H1 (cell line): ENCODE measurements at regions not wholly inside any gene's neighbourhood (a gene's known extent, or its start where the extent isn't known, plus 50 kb on each side); places are given as distances from the start of the nearest gene placed in this dataset.

ENCODE experiments used
- CTCF ChIA-PET: fragments of 300-600 bp; sonication (Branson Sonifier 250); formaldehyde crosslinking; loops from one replicate; lab custom pipeline; 2021; ENCODE audit not compliant: partially characterized antibody; lab: Charles Lee
- POLR2A ChIA-PET: fragments of 300-600 bp; sonication (Branson Sonifier 250); formaldehyde crosslinking; loops from one replicate; lab custom pipeline; 2021; ENCODE audit warnings: inconsistent platforms; ENCODE audit not compliant: partially characterized antibody; lab: Charles Lee
- DNase-seq, 2 experiments: peaks; one replicate each; pipeline versions ENCODE4 v3.0.0 to v3.0.0-alpha.2; 2010 to 2022; ENCODE audit warnings: low spot score in 2 of 2, low read depth in 1 of 2, mixed read lengths in 1 of 2
- FAIRE-seq: peaks from 2 replicates; lab custom pipeline; 2011; peaks lifted over from hg19 to GRCh38; lab: Jason Lieb, UNC
- H2AFZ ChIP-seq: 2 replicates; pipeline ENCODE4 v1.8.1; 2012; ENCODE audit warnings: low read length, inconsistent platforms
- H2AK5ac ChIP-seq: 2 replicates; pipeline ENCODE4 v1.6.1; 2013; ENCODE audit warnings: low read depth, low read length
- H2BK120ac ChIP-seq: replicated peaks from 2 replicates; pipeline ENCODE3; 2013; ENCODE audit warnings: low read depth, low read length, inconsistent platforms
- H2BK12ac ChIP-seq: 2 replicates; pipeline ENCODE4 v1.6.1; 2013; ENCODE audit warnings: low read depth, low read length
- H2BK15ac ChIP-seq: 2 replicates; pipeline ENCODE4 v1.6.1; 2013; ENCODE audit warnings: low read length
- H2BK20ac ChIP-seq: 2 replicates; pipeline ENCODE4 v1.6.1; 2013; ENCODE audit warnings: low read length
- H2BK5ac ChIP-seq: 2 replicates; pipeline ENCODE4 v1.6.1; 2013; ENCODE audit warnings: low read depth, low read length
- H3K14ac ChIP-seq: 2 replicates; pipeline ENCODE4 v1.6.1; 2013; ENCODE audit warnings: inconsistent platforms; ENCODE audit not compliant: insufficient read length
- H3K18ac ChIP-seq: 2 replicates; pipeline ENCODE4 v1.6.1; 2013; ENCODE audit warnings: low read length; ENCODE audit errors: extremely low read depth
- H3K23ac ChIP-seq: 2 replicates; pipeline ENCODE4 v1.6.1; 2013; ENCODE audit warnings: inconsistent platforms; ENCODE audit not compliant: insufficient read length
- H3K23me2 ChIP-seq: 2 replicates; pipeline ENCODE4 v1.6.1; 2013; ENCODE audit warnings: low read depth, low read length
- H3K27ac ChIP-seq: 2 replicates; pipeline ENCODE4 v1.6.1; 2011; ENCODE audit warnings: low read depth, low read length, inconsistent platforms
- H3K27me3 ChIP-seq, 4 experiments: replicated peaks in 1 of 4; 1 replicate in 1 of 4; 2 replicates in 3 of 4; pipeline versions ENCODE4 v1.6.1 to v1.8.1; 2011 to 2013; ENCODE audit warnings: low read length in 3 of 4, mild to moderate bottlenecking in 3 of 4, inconsistent platforms in 2 of 4, mixed read lengths in 2 of 4, moderate library complexity in 1 of 4; ENCODE audit not compliant: control insufficient read depth in 3 of 4, insufficient read depth in 3 of 4; ENCODE audit errors: extremely low read depth in 1 of 4
- H3K36me3 ChIP-seq, 4 experiments: 2 replicates each; pipeline versions ENCODE4 v1.6.1 to v1.8.1; 2011 to 2013; ENCODE audit warnings: mild to moderate bottlenecking in 4 of 4, low read length in 3 of 4, moderate library complexity in 2 of 4, control low read depth in 1 of 4, inconsistent platforms in 1 of 4; ENCODE audit not compliant: insufficient read depth in 4 of 4, control insufficient read depth in 2 of 4
- H3K4ac ChIP-seq: replicated peaks from 2 replicates; pipeline ENCODE3; 2013; ENCODE audit warnings: low read length, low read depth, mixed read lengths, inconsistent platforms; ENCODE audit not compliant: insufficient read length
- H3K4me1 ChIP-seq, 4 experiments: replicated peaks in 1 of 4; 1 replicate in 1 of 4; 2 replicates in 3 of 4; pipeline versions ENCODE4 v1.6.1 to v1.8.1; 2011 to 2013; ENCODE audit warnings: low read length in 3 of 4, inconsistent platforms in 2 of 4, mixed read lengths in 1 of 4; ENCODE audit not compliant: insufficient read depth in 4 of 4, control insufficient read depth in 3 of 4
- H3K4me2 ChIP-seq, 2 experiments: 2 replicates each; pipeline versions ENCODE4 v1.6.1 to v1.8.1; 2011 to 2013; ENCODE audit warnings: low read depth in 2 of 2, low read length in 2 of 2, control low read depth in 1 of 2, inconsistent platforms in 1 of 2, mild to moderate bottlenecking in 1 of 2; ENCODE audit not compliant: insufficient read depth in 1 of 2
- H3K4me3 ChIP-seq, 4 experiments: fragments of 200-600, 300-600 bp in 1 of 4; sonication (generic), shearing (Covaris generic), sonication (Bioruptor Twin) in 1 of 4; 2 replicates each; pipeline versions ENCODE4 v1.5.1 to v1.8.1; 2011 to 2016; ENCODE audit warnings: low read length in 4 of 4, low read depth in 3 of 4, control low read depth in 2 of 4, inconsistent platforms in 2 of 4, mild to moderate bottlenecking in 2 of 4, mixed read lengths in 1 of 4, moderate library complexity in 1 of 4; ENCODE audit not compliant: insufficient read depth in 2 of 4; ENCODE audit errors: extremely low read depth in 1 of 4
- H3K56ac ChIP-seq: replicated peaks from 2 replicates; pipeline ENCODE3; 2013; ENCODE audit warnings: low read depth, mild to moderate bottlenecking, mixed read lengths, low read length, inconsistent platforms; ENCODE audit not compliant: insufficient read length
- H3K79me1 ChIP-seq: 2 replicates; pipeline ENCODE4 v1.6.1; 2013; ENCODE audit warnings: low read depth, low read length, control low read depth
- H3K79me2 ChIP-seq, 2 experiments: 2 replicates each; pipeline versions ENCODE4 v1.6.1 to v1.8.1; 2012 to 2013; ENCODE audit warnings: low read length in 2 of 2, mild to moderate bottlenecking in 2 of 2, inconsistent platforms in 1 of 2; ENCODE audit not compliant: insufficient read depth in 2 of 2, control insufficient read depth in 1 of 2
- H3K9ac ChIP-seq, 4 experiments: replicated peaks in 1 of 4; 1 replicate in 1 of 4; 2 replicates in 3 of 4; pipeline versions ENCODE4 v1.6.1 to v1.8.1; 2011 to 2013; ENCODE audit warnings: low read depth in 3 of 4, low read length in 3 of 4, control low read depth in 2 of 4, mild to moderate bottlenecking in 2 of 4, moderate library complexity in 2 of 4, inconsistent platforms in 1 of 4; ENCODE audit errors: extremely low read depth in 1 of 4
- H3K9me3 ChIP-seq, 2 experiments: 2 replicates each; pipeline versions ENCODE4 v1.6.1 to v1.8.1; 2012 to 2013; ENCODE audit warnings: mild to moderate bottlenecking in 2 of 2, moderate library complexity in 2 of 2, control low read depth in 1 of 2, inconsistent platforms in 1 of 2, low read depth in 1 of 2, low read length in 1 of 2, mixed read lengths in 1 of 2; ENCODE audit not compliant: insufficient read depth in 2 of 2
- H4K20me1 ChIP-seq, 2 experiments: replicated peaks in 1 of 2; 2 replicates each; pipeline versions ENCODE3 to v1.8.1; 2011 to 2013; ENCODE audit warnings: inconsistent platforms in 2 of 2, low read length in 2 of 2, mild to moderate bottlenecking in 1 of 2; ENCODE audit not compliant: insufficient read depth in 2 of 2, control insufficient read depth in 1 of 2
- H4K5ac ChIP-seq: 2 replicates; pipeline ENCODE4 v1.6.1; 2013; ENCODE audit warnings: low read length, low read depth, mixed read lengths, inconsistent platforms; ENCODE audit not compliant: insufficient read length
- H4K8ac ChIP-seq: 2 replicates; pipeline ENCODE4 v1.8.0; 2013; ENCODE audit warnings: mild to moderate bottlenecking, moderate library complexity, low read length, inconsistent platforms; ENCODE audit not compliant: insufficient read depth; ENCODE audit errors: extremely low read depth
- H4K91ac ChIP-seq: replicated peaks from 2 replicates; pipeline ENCODE3; 2013; ENCODE audit warnings: low read length, mixed read lengths, inconsistent platforms; ENCODE audit not compliant: insufficient read length
- ASH2L ChIP-seq: fragments of 200-600, 300-600 bp; sonication (generic); IDR thresholded peaks from one replicate; pipeline ENCODE4 v1.7.1; 2017; ENCODE audit warnings: low read length
- BCL11A ChIP-seq, 2 experiments: IDR thresholded peaks; one replicate each; pipeline ENCODE4 v1.6.1; 2011; ENCODE audit warnings: low read depth in 2 of 2, low read length in 2 of 2, mild to moderate bottlenecking in 2 of 2
- CHD1 ChIP-seq: IDR thresholded peaks from 2 replicates; pipeline ENCODE4 v1.6.1; 2012; ENCODE audit warnings: low read depth, low read length, improper control_type of control experiment
- CTBP2 ChIP-seq: IDR thresholded peaks from 2 replicates; pipeline ENCODE4 v1.7.0; 2011; ENCODE audit warnings: borderline replicate concordance, mild to moderate bottlenecking, moderate library complexity, mixed read lengths, low read length; ENCODE audit not compliant: insufficient read depth, insufficient read length
- GABPA ChIP-seq: IDR thresholded peaks from 2 replicates; pipeline ENCODE4 v1.6.1; 2011; ENCODE audit warnings: mild to moderate bottlenecking, low read length, moderate library complexity, borderline replicate concordance; ENCODE audit not compliant: insufficient read depth
- MAFK ChIP-seq: IDR thresholded peaks from 2 replicates; pipeline ENCODE4 v1.6.1; 2012; ENCODE audit warnings: low read depth, mild to moderate bottlenecking, improper control_type of control experiment, low read length
- POLR2AphosphoS5 ChIP-seq: IDR thresholded peaks from 2 replicates; pipeline ENCODE4 v1.6.1; 2011; ENCODE audit warnings: low read depth, low read length
- POU5F1 ChIP-seq: IDR thresholded peaks from 2 replicates; pipeline ENCODE4 v1.6.1; 2011; ENCODE audit warnings: low read depth, mild to moderate bottlenecking, low read length, moderate library complexity
- RNF2 ChIP-seq: fragments of 200-900, 300-1000 bp; sonication (generic); IDR thresholded peaks from 2 replicates; pipeline ENCODE4 v1.7.1; 2016; ENCODE audit warnings: borderline replicate concordance, low read depth, mild to moderate bottlenecking, antibody characterized with exemption, low read length; ENCODE audit not compliant: poor library complexity, severe bottlenecking; ENCODE audit errors: missing control alignments
- RXRA ChIP-seq: IDR thresholded peaks from 2 replicates; pipeline ENCODE4 v1.6.1; 2011; ENCODE audit warnings: low read depth, mild to moderate bottlenecking, low read length, moderate library complexity; ENCODE audit not compliant: insufficient read depth
- SIRT6 ChIP-seq: IDR thresholded peaks from one replicate; pipeline ENCODE4 v1.7.1; 2012; ENCODE audit warnings: low read length, inconsistent platforms
- SP2 ChIP-seq: IDR thresholded peaks from 2 replicates; pipeline ENCODE4 v1.6.1; 2012; ENCODE audit warnings: mild to moderate bottlenecking, low read length, inconsistent platforms
- SRF ChIP-seq: IDR thresholded peaks from 2 replicates; pipeline ENCODE4 v1.6.1; 2011; ENCODE audit warnings: mild to moderate bottlenecking, low read depth, low read length, moderate library complexity
- TBP ChIP-seq: IDR thresholded peaks from 2 replicates; pipeline ENCODE4 v1.6.1; 2011; ENCODE audit warnings: low read depth, low read length, improper control_type of control experiment
- TCF12 ChIP-seq: IDR thresholded peaks from 2 replicates; pipeline ENCODE4 v1.6.1; 2011; ENCODE audit warnings: low read depth, mild to moderate bottlenecking, low read length
- YY1 ChIP-seq: IDR thresholded peaks from 2 replicates; pipeline ENCODE4 v1.6.1; 2011; ENCODE audit warnings: low read depth, mild to moderate bottlenecking, low read length
- TF ChIP-seq, protein P1 (sequence below): IDR thresholded peaks from 2 replicates; pipeline ENCODE4 v1.6.1; 2012; ENCODE audit warnings: inconsistent platforms

DNA sequence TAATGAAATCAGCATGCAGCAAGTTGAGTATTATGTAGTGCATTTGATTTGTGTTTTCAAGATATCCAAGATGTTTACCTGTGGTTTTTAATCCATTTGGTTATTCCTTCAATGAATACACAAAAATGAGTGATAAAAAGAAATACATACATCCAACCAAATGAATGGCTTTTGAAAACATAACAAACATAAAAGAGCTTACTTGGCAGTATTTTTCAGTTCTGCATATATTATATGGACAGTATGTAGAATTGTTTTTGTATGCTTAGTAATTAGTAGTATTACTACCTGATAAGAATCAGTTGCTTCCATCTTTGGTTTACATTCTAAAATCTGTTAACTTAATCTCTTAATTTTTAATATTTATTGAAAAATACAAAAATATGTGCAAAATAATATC, 908.9 kb upstream of the AGA start:
- no peaks in the 10 kb centered on the region for H3K4me1 ChIP-seq
- H3K56ac ChIP-seq: no peak overlapping the region
- no peaks in the 10 kb centered on the region for H3K79me1 ChIP-seq
- no peak for FAIRE-seq
- TF ChIP-seq CTBP2 (no peak), CHD1 (no peak), RXRA (no peak), BCL11A (IDR thresholded peaks at IDR 0.05; ENCODE audit: low read depth in 2 of 2, low read length in 2 of 2) (no peak), POU5F1 (no peak), YY1 (no peak), SIRT6 (no peak), RNF2 (no peak), SRF (no peak), TBP (no peak), MAFK (no peak; the same call in 1 of the 2 replicates), SP2 (no peak), GABPA (no peak), TCF12 (no peak), POLR2AphosphoS5 (no peak), ASH2L (no peak)
- TF ChIP-seq, protein P1, sequence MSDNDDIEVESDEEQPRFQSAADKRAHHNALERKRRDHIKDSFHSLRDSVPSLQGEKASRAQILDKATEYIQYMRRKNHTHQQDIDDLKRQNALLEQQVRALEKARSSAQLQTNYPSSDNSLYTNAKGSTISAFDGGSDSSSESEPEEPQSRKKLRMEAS: no peak
- H3K36me3 ChIP-seq: no peaks in the 10 kb centered on the region
- H3K18ac ChIP-seq: no peak overlapping the region
- H2AFZ ChIP-seq: no peak overlapping the region
- H2BK12ac ChIP-seq: no peak overlapping the region
- no peaks in the 10 kb centered on the region for H3K9me3 ChIP-seq
- no peak overlapping the region for H3K4me3 ChIP-seq
- H4K91ac ChIP-seq: no peak overlapping the region
- no peak overlapping the region for H3K4me2 ChIP-seq
- H4K8ac ChIP-seq: no peak overlapping the region
- no peak overlapping the region for H2BK15ac ChIP-seq
- no peaks in the 10 kb centered on the region for H4K20me1 ChIP-seq
- H3K4ac ChIP-seq: no peak overlapping the region
- ChIA-PET POLR2A (no interaction called here), CTCF (no interaction called here)
- no peak overlapping the region for H3K9ac ChIP-seq
- H2BK20ac ChIP-seq: no peak overlapping the region
- H2AK5ac ChIP-seq: no peak overlapping the region
- H3K27me3 ChIP-seq: no peaks in the 10 kb centered on the region
- DNase-seq: no peak
- H2BK120ac ChIP-seq: no peak overlapping the region
- no peak overlapping the region for H2BK5ac ChIP-seq
- H3K14ac ChIP-seq: no peak overlapping the region
- H3K79me2 ChIP-seq: no peaks in the 10 kb centered on the region
- H3K23ac ChIP-seq: no peak overlapping the region
- H4K5ac ChIP-seq: no peak overlapping the region
- H3K23me2 ChIP-seq: no peaks in the 10 kb centered on the region
- no peak overlapping the region for H3K27ac ChIP-seq
